ENCODE measurements at regions not wholly inside any gene's neighbourhood (a gene's known extent, or its start where the extent isn't known, plus 50 kb on each side); places are given as distances from the start of the nearest gene placed in this dataset.

GRCh38 chr12:25001311-25001710 lies 52.4 kb upstream of the BCAT1 start:
- Mint-ChIP-seq H3K9me3 (no peaks in the 10 kb centered on the region), H3K4me1 (peaks cover 0 to 51% (median 10%) of the 10 kb centered on the region in 4 donors), H3K27ac (no peak overlapping the region), H3K4me3 (no peak overlapping the region), H3K36me3 (no peaks in the 10 kb centered on the region), H3K27me3 (peaks cover 0 to 2% (median 0%) of the 10 kb centered on the region in 5 donors)
- POLR2A ChIA-PET, result no interaction called here
- DNase-seq (no peak), ATAC-seq (no peak)

All from naive thymus-derived CD8-positive, alpha-beta T cell (primary cell).